ENCODE measurements at regions not wholly inside any gene's neighbourhood (a gene's known extent, or its start where the extent isn't known, plus 50 kb on each side); places are given as distances from the start of the nearest gene placed in this dataset.

DNA sequence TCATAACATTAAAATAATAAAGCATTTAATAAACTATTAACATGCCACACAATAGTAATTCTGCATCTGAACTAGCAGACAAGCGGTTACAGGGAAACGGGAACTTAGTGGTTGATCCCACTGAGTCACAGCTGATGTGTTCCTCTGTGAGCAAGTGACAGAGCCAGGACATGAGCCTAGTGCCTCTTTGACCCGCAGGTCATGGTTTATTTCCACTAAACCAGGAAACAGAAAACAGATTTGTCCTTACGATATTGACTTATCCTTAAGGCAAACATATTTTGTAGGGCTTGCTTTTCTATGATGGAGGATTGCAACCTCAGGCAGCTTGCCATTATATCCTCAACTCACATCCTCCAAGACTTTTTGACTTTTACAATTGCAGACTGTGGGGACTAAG, 987.3 kb downstream of the CCSER2 start:
- no peak overlapping the region for H3K27ac ChIP-seq
- H3K36me3 ChIP-seq (ENCODE audit: insufficient read depth), result no peaks in the 10 kb centered on the region
- no peak overlapping the region for H2AFZ ChIP-seq (ENCODE audit: low read depth)
- H3K79me2 ChIP-seq (ENCODE audit: insufficient read depth, low read depth), result no peaks in the 10 kb centered on the region
- no peaks in the 10 kb centered on the region for H3K4me1 ChIP-seq (ENCODE audit: low read depth, poor library complexity, severe bottlenecking)
- H4K20me1 ChIP-seq (ENCODE audit: insufficient read depth), result no peaks in the 10 kb centered on the region
- H3K4me3 ChIP-seq (IDR thresholded peaks at IDR 0.05; ENCODE audit: insufficient read depth, low read depth, low read length), result no peak overlapping the region
- TF ChIP-seq, protein P1, sequence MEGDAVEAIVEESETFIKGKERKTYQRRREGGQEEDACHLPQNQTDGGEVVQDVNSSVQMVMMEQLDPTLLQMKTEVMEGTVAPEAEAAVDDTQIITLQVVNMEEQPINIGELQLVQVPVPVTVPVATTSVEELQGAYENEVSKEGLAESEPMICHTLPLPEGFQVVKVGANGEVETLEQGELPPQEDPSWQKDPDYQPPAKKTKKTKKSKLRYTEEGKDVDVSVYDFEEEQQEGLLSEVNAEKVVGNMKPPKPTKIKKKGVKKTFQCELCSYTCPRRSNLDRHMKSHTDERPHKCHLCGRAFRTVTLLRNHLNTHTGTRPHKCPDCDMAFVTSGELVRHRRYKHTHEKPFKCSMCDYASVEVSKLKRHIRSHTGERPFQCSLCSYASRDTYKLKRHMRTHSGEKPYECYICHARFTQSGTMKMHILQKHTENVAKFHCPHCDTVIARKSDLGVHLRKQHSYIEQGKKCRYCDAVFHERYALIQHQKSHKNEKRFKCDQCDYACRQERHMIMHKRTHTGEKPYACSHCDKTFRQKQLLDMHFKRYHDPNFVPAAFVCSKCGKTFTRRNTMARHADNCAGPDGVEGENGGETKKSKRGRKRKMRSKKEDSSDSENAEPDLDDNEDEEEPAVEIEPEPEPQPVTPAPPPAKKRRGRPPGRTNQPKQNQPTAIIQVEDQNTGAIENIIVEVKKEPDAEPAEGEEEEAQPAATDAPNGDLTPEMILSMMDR (conservative IDR thresholded peaks at IDR 0.05; ENCODE audit: low read depth, low read length), result no peak
- no peak overlapping the region for H3K4me2 ChIP-seq
- no peak overlapping the region for H3K9ac ChIP-seq
- H3K27me3 ChIP-seq (ENCODE audit: insufficient read depth, low read depth), result no peaks in the 10 kb centered on the region

DNA sequence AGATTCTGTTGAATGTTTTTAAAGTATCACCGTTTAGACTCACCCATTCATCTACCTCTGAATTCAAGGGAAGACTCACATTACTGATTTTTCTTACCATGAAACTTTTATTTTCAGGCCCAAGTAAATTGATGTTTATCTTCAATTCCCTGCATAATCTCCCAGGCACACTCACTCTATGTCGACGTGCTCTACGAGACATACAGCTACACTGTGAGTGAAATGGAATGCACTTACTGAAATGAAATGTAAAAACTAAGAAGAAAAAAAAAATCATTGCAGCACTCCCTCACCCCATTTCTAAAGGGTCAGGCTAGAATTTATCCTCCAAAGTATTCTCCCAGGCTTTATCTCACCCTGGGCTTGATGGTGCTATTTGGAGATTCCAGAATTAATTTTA, 987.9 kb downstream of the CCSER2 start:
- Histone ChIP-seq H3K27me3 (ENCODE audit: insufficient read depth, low read depth) (no peaks in the 10 kb centered on the region), H3K36me3 (ENCODE audit: insufficient read depth) (no peaks in the 10 kb centered on the region), H3K9ac (no peak overlapping the region), H3K4me2 (no peak overlapping the region), H3K27ac (no peak overlapping the region), H3K4me1 (ENCODE audit: low read depth, poor library complexity, severe bottlenecking) (no peaks in the 10 kb centered on the region), H3K79me2 (ENCODE audit: insufficient read depth, low read depth) (no peaks in the 10 kb centered on the region), H4K20me1 (ENCODE audit: insufficient read depth) (no peaks in the 10 kb centered on the region), H2AFZ (ENCODE audit: low read depth) (no peak overlapping the region), H3K4me3 (IDR thresholded peaks at IDR 0.05; ENCODE audit: insufficient read depth, low read depth, low read length) (no peak overlapping the region)
- TF ChIP-seq, protein P1 (conservative IDR thresholded peaks at IDR 0.05; ENCODE audit: low read depth, low read length), result no peak

DNA sequence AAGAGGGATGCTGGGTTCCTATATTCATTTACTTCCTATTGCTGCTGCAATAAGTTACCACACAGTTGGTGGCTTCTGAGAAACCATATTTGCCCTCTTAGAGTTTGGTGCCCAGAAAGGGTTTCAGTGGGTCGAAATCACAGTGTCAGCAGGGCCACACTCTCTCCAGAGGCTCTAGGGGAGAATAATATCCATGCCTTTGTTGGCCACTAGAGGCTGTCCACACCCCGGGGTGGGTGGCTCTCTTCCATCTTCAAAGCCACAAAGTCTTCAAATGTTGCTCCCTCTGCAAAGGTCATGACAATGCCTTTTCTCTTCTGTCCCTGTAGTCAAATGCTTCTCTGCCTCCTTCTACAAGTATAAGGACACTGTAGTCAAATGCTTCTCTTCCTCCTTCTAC, 989.4 kb downstream of the CCSER2 start:
- no peak overlapping the region for H3K4me2 ChIP-seq
- H3K36me3 ChIP-seq (ENCODE audit: insufficient read depth), result no peaks in the 10 kb centered on the region
- H3K27me3 ChIP-seq (ENCODE audit: insufficient read depth, low read depth), result no peaks in the 10 kb centered on the region
- no peak overlapping the region for H3K9ac ChIP-seq
- no peak overlapping the region for H3K27ac ChIP-seq
- H3K79me2 ChIP-seq (ENCODE audit: insufficient read depth, low read depth), result no peaks in the 10 kb centered on the region
- no peak overlapping the region for H3K4me3 ChIP-seq (IDR thresholded peaks at IDR 0.05; ENCODE audit: insufficient read depth, low read depth, low read length)
- no peaks in the 10 kb centered on the region for H3K4me1 ChIP-seq (ENCODE audit: low read depth, poor library complexity, severe bottlenecking)
- H4K20me1 ChIP-seq (ENCODE audit: insufficient read depth), result no peaks in the 10 kb centered on the region
- no peak overlapping the region for H2AFZ ChIP-seq (ENCODE audit: low read depth)
- TF ChIP-seq, protein P1 (conservative IDR thresholded peaks at IDR 0.05; ENCODE audit: low read depth, low read length), result no peak

DNA sequence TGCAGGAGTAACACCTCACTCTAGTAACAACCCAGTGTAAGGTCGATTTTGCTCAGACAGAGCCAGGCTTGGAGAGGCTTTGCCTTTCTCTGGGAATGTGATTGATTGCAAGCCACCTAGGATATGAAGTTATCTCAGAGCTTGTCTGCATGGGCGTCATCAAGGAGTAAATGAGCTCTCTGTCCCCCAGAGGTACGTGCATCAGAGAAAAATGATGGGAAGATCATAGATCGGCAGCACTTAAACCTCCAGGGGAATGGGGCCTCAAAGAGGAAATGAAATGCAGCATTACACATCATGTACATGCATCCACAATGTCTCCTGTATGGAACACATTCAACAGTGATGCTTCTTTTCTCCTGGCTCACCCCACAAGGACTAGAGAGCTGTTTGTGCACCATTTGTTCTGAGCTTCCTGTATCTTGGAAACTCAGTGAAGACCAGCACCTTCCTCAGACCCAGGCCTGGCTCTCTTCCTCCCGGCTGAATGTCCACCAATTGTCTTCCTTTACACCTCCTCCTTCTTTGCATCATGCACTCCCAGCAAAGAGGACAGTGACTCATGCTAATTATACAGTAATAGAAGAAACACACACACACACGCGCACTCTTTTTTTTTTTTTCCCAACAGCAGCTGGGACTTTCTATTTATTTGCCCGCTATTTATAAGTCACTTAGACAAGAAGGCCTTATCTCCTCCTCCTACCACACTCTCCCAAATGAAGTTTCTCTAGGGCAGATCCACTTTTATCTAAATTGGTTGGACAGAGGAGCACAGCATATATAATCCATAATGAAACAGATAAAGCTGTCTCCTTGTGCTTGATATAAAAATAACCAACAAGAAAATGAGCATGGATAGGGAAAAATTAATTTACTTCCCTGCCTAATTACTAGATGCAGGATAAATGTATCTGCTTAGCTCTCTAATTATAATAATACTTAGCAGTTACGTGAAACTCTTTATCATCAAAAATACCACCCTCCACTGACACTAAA, 990.7 kb downstream of the CCSER2 start:
- Histone ChIP-seq H3K9ac (no peak overlapping the region), H4K20me1 (ENCODE audit: insufficient read depth) (no peaks in the 10 kb centered on the region), H3K27ac (no peak overlapping the region), H3K79me2 (ENCODE audit: insufficient read depth, low read depth) (no peaks in the 10 kb centered on the region), H3K4me3 (IDR thresholded peaks at IDR 0.05; ENCODE audit: insufficient read depth, low read depth, low read length) (no peak overlapping the region), H3K4me2 (no peak overlapping the region), H3K36me3 (ENCODE audit: insufficient read depth) (no peaks in the 10 kb centered on the region), H3K4me1 (ENCODE audit: low read depth, poor library complexity, severe bottlenecking) (no peaks in the 10 kb centered on the region), H3K27me3 (ENCODE audit: insufficient read depth, low read depth) (no peaks in the 10 kb centered on the region), H2AFZ (ENCODE audit: low read depth) (no peak overlapping the region)
- TF ChIP-seq, protein P1 (conservative IDR thresholded peaks at IDR 0.05; ENCODE audit: low read depth, low read length), result no peak

Measured in KMS-11 (cell line).